ENCODE measurements at regions not wholly inside any gene's neighbourhood (a gene's known extent, or its start where the extent isn't known, plus 50 kb on each side); places are given as distances from the start of the nearest gene placed in this dataset.

DNA sequence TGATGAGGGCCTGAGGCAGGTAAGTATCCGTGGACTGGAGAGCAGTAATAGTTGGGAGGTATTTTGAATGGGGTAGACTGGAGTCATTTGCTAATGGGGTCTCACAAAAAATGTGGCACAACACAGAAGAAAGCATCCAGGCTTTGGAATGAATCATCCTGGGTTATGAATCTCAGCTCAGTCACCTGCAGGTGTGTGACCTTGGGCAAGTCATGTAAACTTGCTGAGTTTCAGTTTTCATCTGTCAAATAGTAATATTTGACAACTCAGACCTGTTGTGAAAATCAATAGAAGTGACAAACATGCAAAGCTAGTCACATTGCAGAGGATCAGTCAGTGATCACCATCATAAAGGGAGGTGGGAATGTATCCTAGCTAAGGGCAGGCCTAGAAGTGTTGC is 232.0 kb upstream of the TENM4 start:
- POLR2A ChIA-PET (ENCODE audit: partially characterized antibody) = no interaction called here
- H3K23me2 ChIP-seq (ENCODE audit: low read depth, low read length) = no peaks in the 10 kb centered on the region
- no peak for FAIRE-seq
- TF ChIP-seq SIRT6 (IDR thresholded peaks at IDR 0.05; ENCODE audit: low read length) = no peak
- no peak for TF ChIP-seq SAP30 (IDR thresholded peaks at IDR 0.05; ENCODE audit: insufficient read depth, insufficient replicate concordance, low read length)
- no peak for TF ChIP-seq GABPA (IDR thresholded peaks at IDR 0.05; ENCODE audit: borderline replicate concordance, insufficient read depth, low read length)
- TF ChIP-seq BRCA1 (IDR thresholded peaks at IDR 0.05; ENCODE audit: low read depth, low read length) = no peak
- TF ChIP-seq EP300 (IDR thresholded peaks at IDR 0.05; ENCODE audit: borderline replicate concordance in 1 of 2, low read depth in 2 of 2, low read length in 2 of 2) = no peak
- no peak for TF ChIP-seq SIX5 (IDR thresholded peaks at IDR 0.05; ENCODE audit: low read depth, low read length)
- TF ChIP-seq, protein P1, sequence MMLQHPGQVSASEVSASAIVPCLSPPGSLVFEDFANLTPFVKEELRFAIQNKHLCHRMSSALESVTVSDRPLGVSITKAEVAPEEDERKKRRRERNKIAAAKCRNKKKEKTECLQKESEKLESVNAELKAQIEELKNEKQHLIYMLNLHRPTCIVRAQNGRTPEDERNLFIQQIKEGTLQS (IDR thresholded peaks at IDR 0.05; ENCODE audit: insufficient read depth, low read depth, low read length) = no peak
- TF ChIP-seq MAFK (IDR thresholded peaks at IDR 0.05; ENCODE audit: low read depth, low read length) = no peak
- no peak for TF ChIP-seq TBP (IDR thresholded peaks at IDR 0.05; ENCODE audit: low read depth, low read length)
- no peak for TF ChIP-seq BACH1 (IDR thresholded peaks at IDR 0.05; ENCODE audit: low read length)
- TF ChIP-seq FOSL1 (IDR thresholded peaks at IDR 0.05; ENCODE audit: insufficient read depth, low read depth, low read length) = no peak
- no peak for TF ChIP-seq ASH2L (IDR thresholded peaks at IDR 0.05; ENCODE audit: low read length)
- no peak for TF ChIP-seq JUN (IDR thresholded peaks at IDR 0.05; ENCODE audit: low read depth, low read length)
- no peak for TF ChIP-seq TAF7 (optimal IDR thresholded peaks at IDR 0.05; ENCODE audit: borderline replicate concordance, low read depth, low read length)
- TF ChIP-seq RXRA (IDR thresholded peaks at IDR 0.05; ENCODE audit: insufficient read depth, low read depth, low read length) = no peak

More for the DNA sequence above, 232.0 kb upstream of the TENM4 start:
- 87% methylated on average over 1 of the region's 1 CpG; no CpG with 5 or more reads in 1 of the 2 experiments for WGBS, 2 experiments (ENCODE audit: extremely low coverage in 1 of 2, insufficient coverage in 1 of 2, insufficient read length in 1 of 2, insufficient replicate concordance in 2 of 2, low coverage in 1 of 2, low lambda C conversion rate in 2 of 2, missing lambda C conversion rate in 1 of 2)
- Histone ChIP-seq H3K36me3 (ENCODE audit: control insufficient read depth in 2 of 4, insufficient read depth in 4 of 4, low read length in 3 of 4) (no peaks in the 10 kb centered on the region), H2BK12ac (ENCODE audit: low read depth, low read length) (no peak overlapping the region), H3K56ac (replicated peaks; ENCODE audit: insufficient read length, low read depth, low read length) (no peak overlapping the region), H3K9ac (replicated peaks in 1 of 4; ENCODE audit: extremely low read depth in 1 of 4, low read depth in 3 of 4, low read length in 3 of 4) (no peak overlapping the region), H4K8ac (ENCODE audit: extremely low read depth, insufficient read depth, low read length) (no peak overlapping the region), H3K23ac (ENCODE audit: insufficient read length) (no peak overlapping the region), H3K4me2 (ENCODE audit: insufficient read depth in 1 of 2, low read depth in 2 of 2, low read length in 2 of 2) (no peak overlapping the region), H2BK15ac (ENCODE audit: low read length) (no peak overlapping the region), H3K14ac (ENCODE audit: insufficient read length) (no peak overlapping the region), H2BK5ac (ENCODE audit: low read depth, low read length) (no peak overlapping the region), H3K79me1 (ENCODE audit: low read depth, low read length) (no peaks in the 10 kb centered on the region), H3K4me3 (ENCODE audit: extremely low read depth in 1 of 4, insufficient read depth in 2 of 4, low read depth in 3 of 4, low read length in 4 of 4) (no peak overlapping the region), H3K79me2 (ENCODE audit: control insufficient read depth in 1 of 2, insufficient read depth in 2 of 2, low read length in 2 of 2) (no peaks in the 10 kb centered on the region), H4K91ac (replicated peaks; ENCODE audit: insufficient read length, low read length) (no peak overlapping the region), H3K9me3 (ENCODE audit: insufficient read depth in 2 of 2, low read depth in 1 of 2, low read length in 1 of 2) (no peaks in the 10 kb centered on the region), H3K18ac (ENCODE audit: extremely low read depth, low read length) (no peak overlapping the region), H3K27ac (ENCODE audit: low read depth, low read length) (no peak overlapping the region), H2AK5ac (ENCODE audit: low read depth, low read length) (no peak overlapping the region), H3K27me3 (replicated peaks in 1 of 4; ENCODE audit: control insufficient read depth in 3 of 4, extremely low read depth in 1 of 4, insufficient read depth in 3 of 4, low read length in 3 of 4) (peaks cover 0 to 1% (median 0%) of the 10 kb centered on the region in 4 experiments; a peak in 1 of 7 replicates), H3K4ac (replicated peaks; ENCODE audit: insufficient read length, low read depth, low read length) (no peak overlapping the region), H2AFZ (ENCODE audit: low read length) (no peak overlapping the region), H4K5ac (ENCODE audit: insufficient read length, low read depth, low read length) (no peak overlapping the region), H4K20me1 (replicated peaks in 1 of 2; ENCODE audit: control insufficient read depth in 1 of 2, insufficient read depth in 2 of 2, low read length in 2 of 2) (no peaks in the 10 kb centered on the region), H3K4me1 (replicated peaks in 1 of 4; ENCODE audit: control insufficient read depth in 3 of 4, insufficient read depth in 4 of 4, low read length in 3 of 4) (peaks cover 0 to 4% (median 1%) of the 10 kb centered on the region in 4 experiments; a peak in 2 of 7 replicates), H2BK20ac (ENCODE audit: low read length) (no peak overlapping the region), H2BK120ac (replicated peaks; ENCODE audit: low read depth, low read length) (no peak overlapping the region)
- CTCF ChIA-PET (ENCODE audit: partially characterized antibody) = interaction anchor here (0.8 to 1.2 kb wide), 3 partner anchors 9 to 272 kb away, joined by 3 read pairs; no protein-coding TSS in a partner anchor
- DNase-seq (ENCODE audit: low read depth in 1 of 2, low spot score in 2 of 2) = no peak

All from H1 (cell line).